GM20000 (cell line): ENCODE measurements at regions not wholly inside any gene's neighbourhood (a gene's known extent, or its start where the extent isn't known, plus 50 kb on each side); places are given as distances from the start of the nearest gene placed in this dataset.

ENCODE experiments used
- DNase-seq: peaks from one replicate; pipeline ENCODE4 v3.0.0; 2012; ENCODE audit warnings: low spot score
- TF ChIP-seq, protein P1 (sequence below): IDR thresholded peaks from 2 replicates; pipeline ENCODE4 v1.5.1; 2012; ENCODE audit warnings: mild to moderate bottlenecking, control low read depth; ENCODE audit errors: extremely low read depth, missing control alignments

DNA sequence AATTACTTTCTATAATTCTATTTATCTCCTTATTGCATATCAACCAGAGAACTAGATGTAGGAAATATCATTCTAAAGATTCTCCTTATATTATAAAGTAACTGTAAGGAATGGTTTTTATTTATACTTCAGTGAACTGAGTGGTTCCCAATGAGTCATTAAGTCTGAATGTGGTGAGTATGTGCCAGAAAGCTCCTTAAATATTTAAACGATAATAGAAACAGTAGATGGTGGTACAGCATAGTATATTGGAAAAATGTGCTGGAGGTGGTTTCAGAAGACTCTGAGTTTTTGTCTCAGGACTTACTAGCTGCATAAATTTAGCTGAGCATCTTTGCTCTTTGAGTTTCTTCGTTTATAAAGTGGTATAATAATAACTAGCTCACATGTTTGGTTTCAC, 653.5 kb downstream of the FAM181B start:
- no peak for DNase-seq
- TF ChIP-seq, protein P1, sequence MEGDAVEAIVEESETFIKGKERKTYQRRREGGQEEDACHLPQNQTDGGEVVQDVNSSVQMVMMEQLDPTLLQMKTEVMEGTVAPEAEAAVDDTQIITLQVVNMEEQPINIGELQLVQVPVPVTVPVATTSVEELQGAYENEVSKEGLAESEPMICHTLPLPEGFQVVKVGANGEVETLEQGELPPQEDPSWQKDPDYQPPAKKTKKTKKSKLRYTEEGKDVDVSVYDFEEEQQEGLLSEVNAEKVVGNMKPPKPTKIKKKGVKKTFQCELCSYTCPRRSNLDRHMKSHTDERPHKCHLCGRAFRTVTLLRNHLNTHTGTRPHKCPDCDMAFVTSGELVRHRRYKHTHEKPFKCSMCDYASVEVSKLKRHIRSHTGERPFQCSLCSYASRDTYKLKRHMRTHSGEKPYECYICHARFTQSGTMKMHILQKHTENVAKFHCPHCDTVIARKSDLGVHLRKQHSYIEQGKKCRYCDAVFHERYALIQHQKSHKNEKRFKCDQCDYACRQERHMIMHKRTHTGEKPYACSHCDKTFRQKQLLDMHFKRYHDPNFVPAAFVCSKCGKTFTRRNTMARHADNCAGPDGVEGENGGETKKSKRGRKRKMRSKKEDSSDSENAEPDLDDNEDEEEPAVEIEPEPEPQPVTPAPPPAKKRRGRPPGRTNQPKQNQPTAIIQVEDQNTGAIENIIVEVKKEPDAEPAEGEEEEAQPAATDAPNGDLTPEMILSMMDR, result no peak

DNA sequence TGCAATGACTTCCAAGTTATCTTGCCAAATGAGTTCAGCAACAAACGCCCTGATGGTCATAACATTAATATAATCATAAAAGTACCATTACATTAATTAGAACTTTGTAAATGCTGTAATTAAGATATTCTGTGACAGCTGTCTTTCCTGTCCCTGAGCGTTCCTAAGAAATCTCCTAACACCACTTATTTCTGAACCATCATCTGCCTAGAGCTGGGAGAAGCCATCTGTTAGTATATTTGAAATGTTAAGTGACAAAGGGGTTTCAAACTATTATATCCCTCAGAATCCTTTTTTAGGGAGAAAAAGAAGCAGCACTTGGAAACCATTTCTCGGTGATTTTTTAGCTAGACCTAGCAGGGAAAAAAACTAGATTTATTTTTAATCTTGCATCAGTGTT, 657.5 kb downstream of the FAM181B start:
- DNase-seq, result no peak
- TF ChIP-seq, protein P1, result no peak

DNA sequence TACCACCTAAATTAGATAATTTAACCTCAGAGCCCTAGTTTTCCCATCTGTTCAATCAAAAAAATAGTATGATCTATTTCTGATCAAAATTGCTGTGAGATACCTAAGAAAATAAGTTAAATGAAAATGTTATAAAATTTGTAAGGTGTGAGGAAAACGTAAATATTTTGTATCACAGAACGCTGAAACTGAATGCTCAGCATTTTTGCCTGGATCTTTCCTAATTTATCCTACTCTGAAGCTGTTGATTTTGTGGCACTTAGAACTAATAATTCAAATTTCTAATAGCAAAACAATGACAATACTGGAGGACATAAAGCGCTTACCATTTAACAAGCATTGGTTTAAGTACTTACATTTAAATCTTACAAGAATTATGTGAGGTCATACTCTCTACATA, 674.2 kb downstream of the FAM181B start:
- no peak for DNase-seq
- TF ChIP-seq, protein P1, result no peak

DNA sequence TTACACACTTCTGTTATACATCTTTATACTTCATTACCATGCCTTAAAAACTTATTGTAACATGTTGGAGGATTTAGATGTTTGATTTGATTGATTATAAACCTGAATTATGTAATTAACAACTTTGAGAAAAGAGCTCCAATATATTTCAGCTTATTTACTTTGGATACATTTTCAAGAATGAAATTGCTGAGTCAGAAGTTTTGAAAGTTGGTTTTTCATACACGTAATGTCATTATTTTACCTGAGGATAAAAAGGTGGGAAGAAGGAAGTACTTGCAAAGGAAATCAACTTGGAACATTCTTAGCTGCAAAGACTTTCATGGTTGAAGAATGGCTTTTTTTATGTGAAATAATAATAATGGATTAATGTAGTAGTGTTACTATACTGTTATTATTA, 677.2 kb downstream of the FAM181B start:
- no peak for DNase-seq
- TF ChIP-seq, protein P1, result no peak

DNA sequence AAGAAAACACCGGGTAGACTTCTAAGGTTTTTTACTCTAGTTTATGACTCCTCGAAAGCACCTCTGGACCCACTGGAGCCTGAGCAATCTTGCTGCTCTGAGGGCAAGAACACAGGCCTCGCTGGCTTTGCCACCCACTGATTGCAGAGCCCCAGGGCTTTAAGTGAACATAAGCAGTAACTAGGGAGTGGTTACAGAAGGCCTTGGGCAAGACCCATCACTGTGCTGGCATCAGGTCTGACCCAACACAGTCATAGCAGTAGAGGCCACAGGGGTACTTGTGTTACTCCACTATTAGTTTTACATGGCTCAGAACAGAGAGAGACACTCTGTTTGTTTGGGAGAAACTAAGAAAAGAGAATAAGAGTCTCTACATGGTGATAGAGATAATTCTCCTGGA, 684.5 kb downstream of the FAM181B start:
- DNase-seq, result no peak
- TF ChIP-seq, protein P1, result no peak

DNA sequence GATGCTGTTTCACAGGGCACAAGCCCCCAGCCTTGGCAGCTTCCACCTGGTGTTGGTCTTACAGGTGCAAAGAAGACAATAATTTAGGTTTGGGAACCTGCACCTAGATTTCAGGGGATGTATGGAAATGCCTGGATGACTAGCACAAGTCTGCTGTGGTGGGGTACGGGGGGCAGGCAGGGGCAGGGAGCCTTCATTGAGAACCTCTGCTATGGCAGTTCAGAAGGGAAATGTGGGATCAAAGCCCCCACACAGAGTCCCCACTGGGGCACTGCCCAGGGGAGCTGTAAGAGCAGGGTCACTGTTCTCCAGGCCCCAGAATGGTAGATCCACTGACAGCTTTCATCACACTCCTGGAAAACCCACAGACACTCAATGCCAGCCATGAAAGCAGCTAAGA, 686.5 kb downstream of the FAM181B start:
- TF ChIP-seq, protein P1, result no peak
- no peak for DNase-seq

DNA sequence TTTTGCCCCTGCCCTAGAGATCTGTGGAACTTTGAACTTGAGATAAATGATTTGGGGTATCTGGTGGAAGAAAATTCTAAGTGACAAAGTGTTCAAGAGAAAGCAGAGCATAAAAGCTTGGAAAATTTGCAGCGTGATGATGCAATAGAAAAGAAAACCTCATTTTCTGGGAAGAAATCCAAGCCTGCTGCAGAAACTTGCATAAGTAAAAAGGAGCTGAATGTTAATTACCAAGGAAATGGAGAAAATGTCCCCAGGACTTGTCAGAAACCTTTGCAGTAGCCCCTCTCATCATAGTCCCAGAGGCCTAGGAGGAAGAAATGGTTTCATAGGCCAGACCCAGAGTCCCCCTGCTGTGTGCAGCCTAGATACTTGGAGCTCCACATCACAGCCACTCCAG, 686.9 kb downstream of the FAM181B start:
- no peak for DNase-seq
- TF ChIP-seq, protein P1, result no peak
